ENCODE measurements at regions not wholly inside any gene's neighbourhood (a gene's known extent, or its start where the extent isn't known, plus 50 kb on each side); places are given as distances from the start of the nearest gene placed in this dataset.
"Not testable (repeated sequence)": the region's sequence is repeated elsewhere in the genome, so short reads cannot be mapped to it uniquely, and the experiment has no call there.

GRCh38 chr14:104420523-104420922 lies 159.0 kb upstream of the C14orf180 start:
- not testable (repeated sequence) for DNase-seq

GRCh38 chr14:104420990-104421389 lies 158.6 kb upstream of the C14orf180 start:
- DNase-seq = no peak

GRCh38 chr14:104421401-104421821 lies 158.2 kb upstream of the C14orf180 start:
- no peak for DNase-seq

GRCh38 chr14:104421892-104422828 lies 157.4 kb upstream of the C14orf180 start:
- no peak for DNase-seq

GRCh38 chr14:104422837-104423681 lies 156.5 kb upstream of the C14orf180 start:
- no peak for DNase-seq

- DNase-seq = no peak
Measured at GRCh38 chr14:104423701-104424405, 155.7 kb upstream of the C14orf180 start.

GRCh38 chr14:104424406-104425072 lies 155.0 kb upstream of the C14orf180 start:
- DNase-seq = no peak

- DNase-seq = no peak
Measured at GRCh38 chr14:104425171-104425681, 154.3 kb upstream of the C14orf180 start.

- DNase-seq = no peak
Measured at GRCh38 chr14:104425763-104426646, 153.6 kb upstream of the C14orf180 start.

GRCh38 chr14:104427131-104427851 lies 152.3 kb upstream of the C14orf180 start:
- no peak for DNase-seq

GRCh38 chr14:104428333-104428851 lies 151.2 kb upstream of the C14orf180 start:
- no peak for DNase-seq

GRCh38 chr14:104428860-104429259 lies 150.7 kb upstream of the C14orf180 start:
- DNase-seq = no peak

- DNase-seq = no peak
Measured at GRCh38 chr14:104429291-104429861, 150.2 kb upstream of the C14orf180 start.

GRCh38 chr14:104431351-104431928 lies 148.1 kb upstream of the C14orf180 start:
- no peak for DNase-seq

- DNase-seq = no peak
Measured at GRCh38 chr14:104431929-104432541, 147.5 kb upstream of the C14orf180 start.

GRCh38 chr14:104432611-104433231 lies 146.8 kb upstream of the C14orf180 start:
- no peak for DNase-seq

- no peak for DNase-seq
Measured at GRCh38 chr14:104433401-104434213, 146.0 kb upstream of the C14orf180 start.
